ENCODE measurements at regions not wholly inside any gene's neighbourhood (a gene's known extent, or its start where the extent isn't known, plus 50 kb on each side); places are given as distances from the start of the nearest gene placed in this dataset.

- DNase-seq (ENCODE audit: low read depth, low spot score), result peak; percentile 90
- in situ Hi-C loops (cut with HindIII; ENCODE audit: low sequenced_read_pairs), result no loop called here
- TF ChIP-seq CTCF (IDR thresholded peaks at IDR 0.05; ENCODE audit: low read depth, low read length), result peak; percentile 97
- H3K4me3 ChIP-seq (ENCODE audit: low read depth, low read length), result peak overlapping the region; percentile 66
Measured at GRCh38 chr4:57163530-57164459, 53.6 kb upstream of the IGFBP7 start.

- in situ Hi-C loops (cut with HindIII; ENCODE audit: low sequenced_read_pairs), result no loop called here
- no peak overlapping the region for H3K4me3 ChIP-seq (ENCODE audit: low read depth, low read length)
- no peak for TF ChIP-seq CTCF (IDR thresholded peaks at IDR 0.05; ENCODE audit: low read depth, low read length)
- DNase-seq (ENCODE audit: low read depth, low spot score), result no peak
Measured at GRCh38 chr4:57162499-57163019, 52.4 kb upstream of the IGFBP7 start.
